HG03354 (cell line): ENCODE measurements at regions not wholly inside any gene's neighbourhood (a gene's known extent, or its start where the extent isn't known, plus 50 kb on each side); places are given as distances from the start of the nearest gene placed in this dataset.

Source experiments
- ATAC-seq: cut with Tn5 transposase; IDR thresholded peaks from one replicate; pipeline ENCODE4 v1.9.1; 2021; ENCODE audit warnings: mild to moderate bottlenecking; ENCODE audit not compliant: unreplicated experiment, poor library complexity, severe bottlenecking

DNA sequence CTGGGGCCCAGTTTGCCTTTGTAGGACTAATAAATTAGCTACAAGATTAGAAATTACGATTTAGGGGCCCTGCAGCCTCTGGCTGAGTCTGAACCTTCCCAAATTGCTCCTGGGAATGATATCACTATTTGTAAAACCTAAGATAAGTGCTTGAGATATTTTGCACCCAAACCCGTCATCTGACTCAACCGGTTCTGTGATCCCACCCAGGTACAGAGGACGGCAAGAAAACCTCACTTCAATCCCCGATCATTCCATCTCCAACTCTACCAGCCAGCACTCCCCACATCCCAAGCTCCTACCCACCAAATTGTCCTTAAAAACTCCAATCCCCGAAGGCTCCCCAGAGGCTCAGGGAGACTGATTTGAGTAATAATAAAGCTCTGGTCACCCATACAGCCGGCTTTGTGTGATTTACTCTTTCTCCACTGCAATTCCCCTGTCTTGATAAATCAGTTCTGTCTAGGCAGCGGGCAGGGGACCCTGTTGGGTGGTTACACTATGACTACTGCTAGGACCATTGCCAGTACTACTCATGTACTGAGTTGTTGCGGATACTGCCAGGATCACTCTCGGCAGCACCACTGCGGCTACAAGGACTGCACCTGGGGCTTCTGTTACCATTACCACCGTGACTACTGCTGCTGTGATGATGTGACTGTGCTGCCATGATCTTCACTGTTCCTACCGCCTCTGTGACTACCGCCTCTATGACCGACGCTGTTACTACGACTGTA is 73.1 kb downstream of the IRF8 start:
- ATAC-seq = no peak

GRCh38 chr16:85974428-85975375 is 75.7 kb downstream of the IRF8 start:
- ATAC-seq = no peak

- ATAC-seq = no peak
Observed at GRCh38 chr16:85975451-85975981, 76.6 kb downstream of the IRF8 start.

DNA sequence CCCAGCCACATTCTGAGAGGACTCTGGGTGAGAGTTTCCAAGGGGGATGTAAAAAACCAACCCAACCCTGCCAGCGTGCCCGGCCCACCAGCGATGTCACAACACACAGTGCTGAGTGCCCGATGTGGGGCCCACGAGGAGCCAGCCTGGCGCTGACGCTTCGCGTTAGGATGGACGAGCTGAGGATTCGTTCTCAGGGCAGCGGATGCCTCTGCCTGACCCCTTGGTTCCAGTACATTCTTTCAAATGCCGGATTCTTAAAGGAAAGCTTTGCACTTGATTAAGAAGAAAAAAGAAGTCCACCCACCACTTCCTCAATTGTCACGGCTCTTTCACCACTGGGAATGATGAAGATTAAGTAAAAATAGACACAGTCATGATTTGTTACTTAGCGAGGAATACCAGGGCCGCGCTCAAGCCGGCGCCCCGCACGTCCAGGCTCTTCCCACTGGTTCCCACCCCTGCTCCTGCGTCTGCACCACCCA is 79.4 kb downstream of the IRF8 start:
- ATAC-seq = no peak

GRCh38 chr16:85978976-85979375 is 80.0 kb downstream of the IRF8 start:
- no peak for ATAC-seq

DNA sequence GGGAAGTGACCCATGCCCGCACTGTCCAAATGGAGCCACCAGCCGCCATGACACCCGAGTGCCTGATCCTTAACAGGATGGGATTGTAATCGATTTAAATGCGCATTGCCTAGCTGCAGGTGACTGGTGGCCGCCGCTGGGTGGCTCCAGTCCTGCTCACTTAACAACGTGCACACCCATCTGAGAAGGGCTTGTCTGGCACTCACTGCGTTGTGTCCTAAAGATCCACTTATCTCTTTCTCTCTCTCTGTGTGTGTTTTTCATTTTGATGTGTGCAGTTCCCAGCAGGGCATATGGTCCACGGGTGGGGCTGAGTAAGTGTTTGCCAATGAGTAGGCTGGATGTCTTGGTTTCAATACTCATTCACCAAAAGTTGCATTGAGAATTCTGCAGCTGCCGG is 80.6 kb downstream of the IRF8 start:
- no peak for ATAC-seq

DNA sequence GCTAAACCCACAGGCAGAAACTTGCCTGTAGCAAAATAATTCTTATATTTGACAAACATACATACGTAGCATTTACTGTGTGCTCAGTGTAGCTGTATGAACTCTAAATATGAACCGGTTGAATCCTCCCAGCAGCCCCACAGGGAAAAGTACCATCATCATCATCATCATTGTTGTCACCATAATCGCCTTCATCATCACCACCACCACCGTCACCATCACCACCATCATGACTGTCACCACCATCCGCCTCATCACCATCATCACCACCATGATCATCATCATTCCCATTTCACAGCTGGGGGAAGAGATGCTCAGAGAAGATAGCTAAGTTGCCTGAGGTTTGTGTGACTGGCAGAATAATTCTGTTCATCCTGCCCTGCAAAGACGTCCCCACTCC is 81.7 kb downstream of the IRF8 start:
- no peak for ATAC-seq

DNA sequence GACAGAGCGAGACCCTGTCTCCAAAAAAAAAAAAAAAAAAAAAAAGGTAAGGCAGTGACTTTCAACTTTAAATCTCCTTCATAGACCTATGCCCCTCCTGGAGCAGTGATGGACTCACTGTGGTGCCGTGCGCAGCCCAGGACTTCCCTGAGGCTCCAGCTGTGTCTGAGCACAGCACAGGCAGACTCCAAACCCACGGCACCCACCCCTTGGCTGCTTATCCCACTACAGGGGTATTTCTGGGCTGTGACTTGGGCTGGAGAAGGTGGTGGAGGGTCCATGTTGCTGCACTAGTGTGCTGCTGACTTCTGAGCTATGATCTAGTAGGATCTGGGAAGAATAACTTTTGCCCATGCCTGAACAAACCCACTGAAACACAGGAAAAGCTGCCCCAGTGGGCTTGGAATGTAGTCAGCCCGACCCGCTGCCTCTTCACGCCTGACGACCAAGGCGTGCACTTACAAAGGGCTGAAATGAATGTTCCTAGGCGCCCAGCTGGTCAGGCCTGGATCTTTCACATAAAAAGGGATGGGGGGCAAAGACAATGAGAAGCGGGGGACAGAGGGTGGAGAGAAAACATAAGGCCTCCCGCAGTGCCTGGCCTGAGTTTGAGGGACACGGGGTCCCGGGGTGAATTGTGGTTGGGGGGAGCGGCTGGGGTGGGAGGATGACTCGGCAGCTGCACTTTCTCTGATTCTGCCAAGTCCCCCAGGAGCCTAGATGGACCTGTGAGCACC is 83.0 kb downstream of the IRF8 start:
- ATAC-seq = no peak

DNA sequence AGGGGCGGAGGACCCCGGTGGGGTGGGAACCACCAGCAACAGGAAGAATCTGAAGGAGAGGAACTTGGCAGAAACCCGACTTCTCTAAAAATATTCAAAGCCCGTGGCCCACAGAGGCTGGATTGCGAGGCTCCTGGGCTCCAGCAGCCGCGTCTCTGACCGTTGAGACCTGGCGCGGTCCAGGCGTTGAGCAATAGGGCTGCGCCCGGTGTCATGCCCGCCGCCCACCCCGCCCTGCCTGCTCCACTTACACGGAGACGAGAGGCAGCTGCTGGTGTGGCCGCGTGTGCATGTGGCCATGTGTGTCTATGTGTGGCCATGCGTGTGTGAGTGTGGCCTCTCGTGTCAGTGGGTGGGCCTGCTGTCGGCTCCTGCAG is 83.6 kb downstream of the IRF8 start:
- ATAC-seq = no peak

GRCh38 chr16:85983064-85983463 is 84.1 kb downstream of the IRF8 start:
- ATAC-seq = no peak

DNA sequence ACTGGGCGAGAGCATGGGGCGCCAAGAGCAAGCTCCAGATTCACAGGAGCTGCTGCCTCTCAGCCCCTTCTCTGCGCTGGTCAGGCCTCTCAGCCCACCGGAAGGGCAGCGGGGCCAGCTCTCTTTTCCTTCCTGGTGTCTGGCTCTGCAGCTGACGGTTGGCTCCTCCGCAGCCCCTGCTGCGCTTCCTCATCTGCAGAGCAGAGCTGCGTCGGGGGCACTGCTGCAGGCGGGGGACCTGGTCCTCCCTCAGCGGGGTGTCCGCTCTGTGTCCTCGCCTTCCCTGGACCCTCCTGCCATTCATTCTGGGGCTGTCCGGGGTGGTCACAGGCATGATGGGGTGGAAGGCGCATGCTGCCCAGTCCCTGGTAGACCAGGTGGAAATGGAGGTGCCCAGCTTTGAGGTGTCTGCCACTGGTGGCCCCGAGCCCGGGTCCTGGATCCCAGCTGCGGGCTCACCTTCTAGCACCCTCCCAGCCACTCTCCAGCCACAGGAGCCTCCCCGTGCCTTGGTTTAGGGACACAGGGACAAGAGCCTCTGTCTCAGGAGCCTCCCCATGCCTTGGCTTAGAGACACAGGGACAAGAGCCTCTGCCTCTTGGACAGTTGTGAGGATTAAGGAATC is 84.8 kb downstream of the IRF8 start:
- no peak for ATAC-seq

- ATAC-seq = no peak
Observed at GRCh38 chr16:85984231-85984880, 85.4 kb downstream of the IRF8 start.

DNA sequence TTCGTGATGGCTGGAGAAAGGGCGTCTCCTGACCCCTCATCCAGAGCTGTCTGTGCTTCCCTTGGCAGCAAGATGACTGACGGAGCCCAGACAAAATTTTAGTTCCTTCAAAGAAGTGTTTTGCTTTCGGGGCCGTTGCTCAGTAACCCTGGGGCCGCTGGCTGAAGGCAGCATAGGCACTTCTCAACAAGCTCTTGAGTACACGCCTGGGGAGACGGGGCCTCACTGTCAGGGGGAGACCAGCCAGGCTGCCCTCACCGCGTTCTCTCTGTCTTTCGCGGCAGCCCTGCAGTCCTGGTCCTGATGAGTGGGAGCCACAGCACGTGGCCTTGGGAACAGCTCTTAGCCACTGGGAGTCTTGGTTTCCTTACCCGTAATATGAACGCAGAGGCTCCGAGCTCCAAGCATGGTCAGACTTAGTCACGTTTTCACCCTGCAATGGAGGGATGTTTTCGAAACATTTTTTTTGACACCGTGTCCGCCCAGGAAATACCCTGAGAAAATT is 86.0 kb downstream of the IRF8 start:
- no peak for ATAC-seq

- ATAC-seq = no peak
Observed at GRCh38 chr16:85986931-85987749, 88.2 kb downstream of the IRF8 start.

GRCh38 chr16:85987750-85988078 is 88.8 kb downstream of the IRF8 start:
- ATAC-seq = no peak

DNA sequence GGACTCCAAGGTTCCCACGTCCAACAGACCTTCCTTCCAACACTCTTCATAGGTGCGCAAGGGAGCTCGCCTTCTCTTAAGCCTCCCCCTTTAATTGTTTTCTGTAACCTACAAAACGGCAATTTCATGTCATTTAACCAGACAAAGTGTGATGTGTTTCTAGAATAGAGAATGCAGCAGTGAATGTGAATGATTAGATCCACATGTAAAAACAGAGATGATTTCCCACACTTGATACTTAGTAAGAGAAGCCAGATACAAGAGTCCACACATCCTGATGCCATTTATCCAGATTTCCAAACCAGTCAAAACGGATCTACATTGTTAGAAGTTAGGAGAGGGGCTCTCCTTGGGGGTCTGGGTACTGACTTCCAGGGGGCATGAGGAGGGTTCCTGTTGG is 89.3 kb downstream of the IRF8 start:
- no peak for ATAC-seq

DNA sequence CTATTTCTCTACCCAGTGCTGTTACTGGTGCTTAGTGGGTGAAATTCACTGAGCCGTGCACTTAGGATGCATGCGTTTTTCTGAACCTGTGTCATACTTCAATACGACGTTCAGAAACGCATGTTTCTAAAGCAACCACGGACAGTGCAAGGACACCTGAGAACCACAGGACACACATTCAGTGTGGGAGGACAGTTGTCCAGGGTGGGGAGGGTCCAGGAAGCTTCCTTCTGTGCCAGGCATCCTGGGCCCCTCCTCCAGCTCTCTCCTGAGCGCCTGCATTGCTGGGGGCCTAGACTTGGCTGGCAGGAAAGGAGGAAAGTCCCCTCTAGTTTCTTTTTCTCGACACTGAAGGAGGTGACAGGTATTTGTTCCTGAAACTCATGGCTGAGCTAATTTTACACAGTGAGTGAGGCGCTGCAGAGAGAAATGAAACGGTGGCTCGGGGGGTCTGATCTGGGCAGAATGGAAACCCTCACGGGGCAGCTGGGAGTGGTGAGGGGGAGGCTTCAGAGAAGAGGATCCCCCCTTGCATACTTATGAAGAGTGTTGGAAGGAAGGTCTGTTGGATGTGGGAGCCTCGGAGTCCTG is 89.9 kb downstream of the IRF8 start:
- ATAC-seq = peak; percentile 57

DNA sequence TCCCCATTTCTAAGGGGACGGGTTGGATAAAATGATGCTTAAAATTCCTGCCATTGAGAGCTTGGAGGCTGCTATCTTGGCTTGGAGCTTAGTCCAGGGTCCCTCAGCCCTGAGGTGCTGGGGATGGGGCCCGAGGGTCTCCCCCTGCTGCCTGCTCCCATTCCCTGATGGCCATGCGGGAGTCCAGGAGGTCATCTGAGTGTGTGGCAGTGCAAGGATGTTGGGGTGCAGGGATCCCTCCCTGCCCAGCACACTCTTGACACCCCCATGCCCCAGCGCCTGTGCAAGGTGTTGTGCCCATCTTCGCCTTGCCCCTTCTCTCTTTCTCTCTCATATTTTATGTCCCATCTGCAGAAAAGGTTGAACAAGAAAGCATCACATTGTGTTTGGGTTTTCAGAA is 90.4 kb downstream of the IRF8 start:
- no peak for ATAC-seq
